GM23338 (cell line): ENCODE measurements at regions not wholly inside any gene's neighbourhood (a gene's known extent, or its start where the extent isn't known, plus 50 kb on each side); places are given as distances from the start of the nearest gene placed in this dataset.

ENCODE experiments used
- CTCF ChIP-seq, 2 experiments: fragments of 200-600 bp in 1 of 2; sonication (generic) in 1 of 2; conservative IDR thresholded peaks; 2 replicates each; pipeline versions ENCODE4 v1.5.1 to v1.6.1; 2016 to 2017; ENCODE audit warnings: antibody characterized with exemption in 2 of 2, low read depth in 2 of 2, mild to moderate bottlenecking in 2 of 2, moderate library complexity in 1 of 2
- EZH2 ChIP-seq: fragments of 200-600 bp; sonication (generic); IDR thresholded peaks from one replicate; pipeline ENCODE4 v1.8.0; 2017; ENCODE audit warnings: antibody characterized with exemption, mild to moderate bottlenecking, low read depth; ENCODE audit not compliant: unreplicated experiment
- JUNB ChIP-seq: IDR thresholded peaks from one replicate; pipeline ENCODE4 v1.6.1; 2016; ENCODE audit warnings: antibody characterized with exemption; ENCODE audit not compliant: unreplicated experiment
- POLR2AphosphoS5 ChIP-seq: IDR thresholded peaks from 2 replicates; pipeline ENCODE4 v1.6.1; 2016; ENCODE audit warnings: antibody characterized with exemption, low read depth

GRCh38 chr17:33481652-33482051 lies 188.6 kb upstream of the ASIC2 start:
- TF ChIP-seq JUNB (no peak), CTCF (conservative IDR thresholded peaks at IDR 0.05; ENCODE audit: low read depth in 2 of 2) (no peak), POLR2AphosphoS5 (no peak), EZH2 (no peak)
